Stimulated activated effector memory CD8-positive, alpha-beta T cell treated with anti-CD3 and anti-CD28 coated beads, Interleukin-12 subunit alpha, Interleukin-12 subunit beta, amount 100 ng/mL, for 72 hours (primary cell): ENCODE measurements at regions not wholly inside any gene's neighbourhood (a gene's known extent, or its start where the extent isn't known, plus 50 kb on each side); places are given as distances from the start of the nearest gene placed in this dataset.
"Not testable (repeated sequence)": the region's sequence is repeated elsewhere in the genome, so short reads cannot be mapped to it uniquely, and the experiment has no call there.

Source experiments
- ATAC-seq: fragments of 150-1000 bp; cut with Tn5 transposase; 2 replicates; pipeline ENCODE4 v1.10.0; 2021
- DNase-seq, 2 donors: peaks; one replicate each; pipeline ENCODE4 v3.0.0; 2021 to 2022; ENCODE audit warnings: low spot score in 2 of 2
- H3K27ac Mint-ChIP-seq: one replicate; pipeline ENCODE4 v1.8.0; 2022; ENCODE audit warnings: mild to moderate bottlenecking, mixed read lengths
- H3K36me3 Mint-ChIP-seq: one replicate; pipeline ENCODE4 v1.8.0; 2022; ENCODE audit warnings: mild to moderate bottlenecking, mixed read lengths
- H3K4me1 Mint-ChIP-seq: one replicate; pipeline ENCODE4 v1.8.0; 2022; ENCODE audit warnings: mixed read lengths
- H3K4me3 Mint-ChIP-seq: one replicate; pipeline ENCODE4 v1.8.0; 2022; ENCODE audit warnings: mild to moderate bottlenecking, mixed read lengths
- H3K9me3 Mint-ChIP-seq: one replicate; pipeline ENCODE4 v1.8.0; 2022; ENCODE audit warnings: mixed read lengths

DNA sequence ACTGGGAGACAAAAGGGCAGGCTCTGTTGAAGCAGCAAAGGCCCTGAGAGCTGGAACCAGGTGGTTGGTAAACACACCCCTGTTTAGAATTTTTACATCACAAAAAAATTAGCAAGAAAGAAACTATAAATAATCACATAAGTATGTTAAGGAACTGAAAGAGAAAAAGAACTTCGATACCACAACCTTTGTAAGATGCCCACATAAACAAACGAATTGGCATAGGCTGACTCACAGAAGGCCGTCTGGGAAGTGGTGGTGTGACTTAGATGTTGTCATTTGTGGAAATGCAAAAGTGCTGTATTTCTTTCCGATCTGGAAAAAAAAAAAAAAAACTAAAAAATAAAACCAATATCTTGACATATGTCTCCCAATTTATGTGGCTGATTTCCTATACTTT is 235.1 kb downstream of the USP46 start:
- Mint-ChIP-seq H3K9me3 (peaks cover 1% of the 10 kb centered on the region), H3K36me3 (no peaks in the 10 kb centered on the region), H3K4me3 (no peak overlapping the region), H3K27ac (no peak overlapping the region), H3K4me1 (no peaks in the 10 kb centered on the region)
- ATAC-seq (no peak), DNase-seq (no peak)

DNA sequence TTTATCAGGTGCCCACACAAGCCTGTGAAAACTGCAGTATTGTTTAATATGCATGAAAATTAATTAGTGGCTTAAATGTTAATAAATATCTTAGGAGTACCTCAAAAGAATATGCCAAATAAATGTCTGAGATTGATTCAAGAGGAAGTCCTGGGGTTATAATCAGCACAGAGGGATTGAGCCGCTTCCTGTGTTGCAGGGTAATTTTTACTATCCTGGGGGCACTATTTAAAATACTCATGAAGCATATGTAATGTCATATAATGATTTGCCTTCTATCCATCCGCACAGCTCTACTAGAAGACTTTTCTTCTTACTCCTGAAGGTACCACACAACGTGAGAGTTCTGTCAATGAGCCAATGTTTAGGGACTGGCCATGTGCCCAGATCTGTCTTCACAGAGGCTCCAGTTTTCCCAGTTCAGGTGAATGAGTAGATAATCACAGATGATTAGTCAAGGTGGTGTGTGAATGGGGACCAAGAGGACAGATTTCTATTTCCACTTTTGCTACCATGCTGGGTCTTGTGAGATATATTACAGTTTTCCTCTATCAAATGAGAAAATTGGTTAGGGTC is 233.3 kb downstream of the USP46 start:
- Mint-ChIP-seq H3K36me3 (no peaks in the 10 kb centered on the region), H3K9me3 (no peaks in the 10 kb centered on the region), H3K27ac (no peak overlapping the region), H3K4me3 (no peak overlapping the region), H3K4me1 (no peaks in the 10 kb centered on the region)
- DNase-seq (no peak), ATAC-seq (no peak)

DNA sequence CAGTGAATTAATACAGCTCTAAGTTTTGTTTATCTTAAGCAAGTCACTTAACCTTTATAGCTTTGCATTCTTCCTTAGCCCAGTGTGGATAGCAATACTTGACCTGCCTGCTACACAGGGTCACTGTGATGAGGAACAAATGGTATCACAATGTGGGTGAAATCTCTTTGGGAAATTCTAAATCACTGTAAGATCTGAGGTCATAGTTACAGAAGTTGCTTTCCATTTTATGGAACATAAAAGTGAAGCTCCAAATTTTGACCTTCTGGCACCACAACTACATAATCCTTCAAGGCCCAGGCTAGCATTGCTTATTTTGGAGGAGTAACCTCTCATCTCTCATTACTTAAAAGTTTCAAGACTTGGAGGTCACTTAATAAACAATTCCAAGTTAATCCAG is 227.7 kb downstream of the USP46 start:
- Mint-ChIP-seq H3K4me1 (no peaks in the 10 kb centered on the region), H3K9me3 (no peaks in the 10 kb centered on the region), H3K36me3 (no peaks in the 10 kb centered on the region), H3K27ac (no peak overlapping the region), H3K4me3 (no peak overlapping the region)
- ATAC-seq (no peak), DNase-seq (no peak)

DNA sequence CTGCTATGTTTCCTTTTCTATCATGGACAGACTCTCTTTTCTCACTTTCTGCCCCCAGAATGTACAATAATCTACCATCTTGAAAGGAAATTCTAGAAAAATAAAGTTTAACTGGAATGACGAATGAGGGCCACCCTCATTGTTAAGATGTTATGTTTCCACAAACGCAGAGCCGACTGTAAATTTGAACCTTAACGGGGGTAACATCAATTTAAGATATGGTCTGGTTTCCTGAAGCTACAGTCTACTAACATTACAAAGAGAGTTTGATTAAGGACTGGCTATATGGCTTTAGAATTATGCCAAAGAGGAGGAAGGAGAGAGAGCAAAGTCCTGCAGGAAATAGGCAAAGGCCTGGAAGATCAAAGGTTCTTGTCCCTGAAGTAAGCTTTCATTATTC is 227.2 kb downstream of the USP46 start:
- ATAC-seq (no peak), DNase-seq (no peak)
- Mint-ChIP-seq H3K36me3 (no peaks in the 10 kb centered on the region), H3K27ac (no peak overlapping the region), H3K9me3 (no peaks in the 10 kb centered on the region), H3K4me1 (no peaks in the 10 kb centered on the region), H3K4me3 (no peak overlapping the region)

DNA sequence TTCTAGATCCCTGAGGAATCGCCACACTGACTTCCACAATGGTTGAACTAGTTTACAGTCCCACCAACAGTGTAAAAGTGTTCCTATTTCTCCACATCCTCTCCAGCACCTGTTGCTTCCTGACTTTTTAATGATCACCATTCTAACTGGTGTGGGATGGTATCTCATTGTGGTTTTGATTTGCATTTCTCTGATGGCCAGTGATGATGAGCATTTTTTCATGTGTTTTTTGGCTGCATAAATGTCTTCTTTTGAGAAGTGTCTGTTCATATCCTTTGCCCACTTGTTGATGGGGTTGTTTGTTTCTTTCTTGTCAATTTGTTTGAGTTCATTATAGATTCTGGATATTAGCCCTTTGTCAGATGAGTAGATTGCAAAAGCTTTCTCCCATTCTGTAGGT is 216.6 kb downstream of the USP46 start:
- not testable (repeated sequence) for H3K4me1 Mint-ChIP-seq, H3K36me3 Mint-ChIP-seq, H3K4me3 Mint-ChIP-seq, ATAC-seq, H3K9me3 Mint-ChIP-seq, H3K27ac Mint-ChIP-seq, DNase-seq

DNA sequence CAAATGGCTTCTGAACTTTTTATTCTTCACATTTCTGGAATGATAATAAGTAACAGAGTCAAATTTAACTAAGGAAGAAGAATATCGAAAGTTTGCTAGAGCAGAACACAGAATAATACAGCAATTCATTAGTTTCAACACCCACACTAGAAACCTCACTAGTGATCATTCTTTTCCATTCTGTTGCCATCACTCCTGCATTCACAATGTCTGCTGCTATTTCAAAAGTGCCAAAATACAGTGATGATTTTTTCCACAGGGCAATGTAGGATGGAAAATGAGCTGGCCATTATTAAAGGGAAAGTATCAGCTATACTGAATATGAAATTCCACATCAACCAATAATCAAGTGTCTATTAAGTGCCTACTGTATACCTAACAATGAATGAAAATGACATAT is 186.7 kb downstream of the USP46 start:
- no peaks in the 10 kb centered on the region for H3K4me1 Mint-ChIP-seq
- no peak for DNase-seq
- H3K27ac Mint-ChIP-seq, result no peak overlapping the region
- H3K4me3 Mint-ChIP-seq, result no peak overlapping the region
- no peak for ATAC-seq
- peaks cover 9% of the 10 kb centered on the region for H3K9me3 Mint-ChIP-seq
- H3K36me3 Mint-ChIP-seq, result no peaks in the 10 kb centered on the region

DNA sequence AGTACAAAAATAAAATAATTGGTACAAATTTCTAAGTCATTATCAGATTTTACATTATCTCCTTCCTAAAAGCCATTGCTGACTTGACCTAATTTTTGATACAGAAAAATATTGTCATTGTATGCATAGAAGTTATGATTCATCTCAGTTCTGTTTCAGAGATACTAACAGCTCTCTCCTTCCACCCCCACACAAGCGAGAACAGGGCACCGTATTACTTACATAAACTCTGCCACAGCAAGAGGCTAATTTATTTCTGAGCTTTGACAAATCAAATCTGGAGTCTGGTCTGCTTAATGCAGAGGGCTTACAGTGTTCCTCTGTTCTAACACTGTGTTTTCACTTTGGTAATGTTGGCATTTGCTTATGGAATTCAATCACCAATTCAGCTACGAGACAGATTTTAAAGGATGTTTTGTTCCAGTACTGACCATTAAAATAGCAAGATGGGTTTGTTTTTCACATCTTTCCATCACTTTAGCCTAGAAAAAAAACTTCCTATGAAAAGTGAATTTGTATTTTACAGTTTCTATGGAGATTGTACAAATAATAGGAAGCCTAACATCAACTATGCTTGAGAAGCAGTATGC is 181.8 kb downstream of the USP46 start:
- Mint-ChIP-seq H3K9me3 (no peaks in the 10 kb centered on the region), H3K27ac (no peak overlapping the region), H3K4me3 (no peak overlapping the region), H3K4me1 (no peaks in the 10 kb centered on the region), H3K36me3 (no peaks in the 10 kb centered on the region)
- ATAC-seq (no peak), DNase-seq (no peak)

DNA sequence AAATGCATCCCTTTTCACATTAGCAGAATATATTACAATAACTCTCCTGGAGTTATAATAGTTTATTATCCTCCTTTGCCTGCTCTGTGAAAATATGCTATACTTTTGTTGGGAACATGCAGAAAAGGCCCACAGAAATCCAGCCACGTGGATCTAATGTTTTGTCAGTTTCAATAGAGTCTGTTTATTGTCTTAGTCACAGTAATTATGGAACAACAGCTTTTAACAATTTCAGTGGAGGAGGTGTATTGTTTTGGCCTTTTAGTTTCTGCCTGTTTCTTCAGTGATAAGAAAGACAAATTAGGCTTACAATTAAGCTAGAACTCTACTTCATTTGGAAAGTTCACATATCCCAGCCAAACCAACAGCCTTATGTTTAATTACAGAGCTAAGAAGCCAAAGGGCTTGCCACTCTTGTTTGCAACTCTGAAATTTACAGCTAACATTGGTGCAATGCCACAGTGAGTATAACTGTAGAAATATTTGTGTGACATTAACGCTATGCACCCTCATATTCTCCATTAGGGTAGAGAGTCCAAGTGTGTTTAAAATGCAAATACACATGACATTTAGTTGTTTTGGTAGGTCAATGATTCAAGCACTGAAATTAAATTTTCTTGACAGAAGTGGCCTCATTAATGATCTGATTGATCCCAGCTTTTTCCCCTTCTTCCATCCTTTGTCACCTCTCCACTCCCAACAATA is 175.8 kb downstream of the USP46 start:
- Mint-ChIP-seq H3K27ac (no peak overlapping the region), H3K9me3 (no peaks in the 10 kb centered on the region), H3K36me3 (no peaks in the 10 kb centered on the region), H3K4me3 (no peak overlapping the region), H3K4me1 (no peaks in the 10 kb centered on the region)
- no peak for DNase-seq
- no peak for ATAC-seq

DNA sequence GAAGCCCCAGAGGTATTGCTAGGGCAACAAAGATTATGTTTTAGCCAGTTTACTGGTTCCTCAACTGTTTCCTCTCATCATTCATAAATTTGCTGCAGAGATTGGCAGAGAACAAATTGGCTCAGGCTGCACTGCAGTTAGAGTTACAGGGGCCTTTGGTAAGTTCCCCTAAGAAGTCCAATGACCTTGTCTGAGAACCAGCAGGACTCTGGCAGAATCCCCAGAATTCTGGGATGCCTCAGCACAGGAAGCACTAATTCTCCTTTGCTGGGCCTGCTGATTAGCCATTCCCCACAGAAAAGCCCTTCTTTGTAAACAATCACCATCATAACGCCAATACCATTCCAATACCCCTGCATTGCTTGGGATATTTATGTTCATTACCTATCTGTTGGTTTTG is 151.3 kb downstream of the USP46 start:
- ATAC-seq (no peak), DNase-seq (no peak)
- no peak overlapping the region for H3K27ac Mint-ChIP-seq

DNA sequence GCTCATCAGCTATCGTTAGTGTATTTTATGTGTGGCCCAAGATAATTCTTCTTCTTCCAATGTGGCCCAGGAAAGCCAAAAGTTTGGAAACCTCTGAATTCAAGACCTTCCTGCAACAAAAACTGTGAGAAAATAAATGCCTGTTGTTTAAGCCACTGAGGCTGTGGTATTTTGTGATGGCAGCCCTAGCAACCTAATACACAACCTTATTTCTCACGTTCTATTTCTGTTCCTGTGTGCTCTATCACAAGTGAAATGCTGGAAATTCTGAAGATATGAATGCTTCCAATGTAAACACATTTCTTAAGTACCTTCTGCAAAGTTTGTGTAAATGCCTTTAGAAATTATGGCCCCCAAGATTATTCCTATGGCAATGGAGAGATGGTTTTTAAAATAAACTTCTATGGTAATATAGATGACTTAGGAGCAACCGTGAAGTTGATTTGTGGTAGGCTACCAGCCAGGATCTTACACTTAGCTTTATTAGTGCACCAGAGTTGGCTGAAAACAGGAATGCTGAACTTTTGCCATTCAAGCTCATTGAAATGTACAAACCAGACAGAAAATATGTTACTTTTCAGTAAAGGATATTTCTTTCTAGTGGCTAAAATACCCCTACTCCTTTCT is 148.0 kb downstream of the USP46 start:
- no peaks in the 10 kb centered on the region for H3K9me3 Mint-ChIP-seq
- H3K4me3 Mint-ChIP-seq, result no peak overlapping the region
- no peak for DNase-seq
- H3K27ac Mint-ChIP-seq, result no peak overlapping the region
- H3K36me3 Mint-ChIP-seq, result no peaks in the 10 kb centered on the region
- H3K4me1 Mint-ChIP-seq, result no peaks in the 10 kb centered on the region
- ATAC-seq, result no peak

More for the DNA sequence above, 151.3 kb downstream of the USP46 start:
- Mint-ChIP-seq H3K4me1 (no peaks in the 10 kb centered on the region), H3K36me3 (no peaks in the 10 kb centered on the region), H3K9me3 (no peaks in the 10 kb centered on the region), H3K4me3 (no peak overlapping the region)

DNA sequence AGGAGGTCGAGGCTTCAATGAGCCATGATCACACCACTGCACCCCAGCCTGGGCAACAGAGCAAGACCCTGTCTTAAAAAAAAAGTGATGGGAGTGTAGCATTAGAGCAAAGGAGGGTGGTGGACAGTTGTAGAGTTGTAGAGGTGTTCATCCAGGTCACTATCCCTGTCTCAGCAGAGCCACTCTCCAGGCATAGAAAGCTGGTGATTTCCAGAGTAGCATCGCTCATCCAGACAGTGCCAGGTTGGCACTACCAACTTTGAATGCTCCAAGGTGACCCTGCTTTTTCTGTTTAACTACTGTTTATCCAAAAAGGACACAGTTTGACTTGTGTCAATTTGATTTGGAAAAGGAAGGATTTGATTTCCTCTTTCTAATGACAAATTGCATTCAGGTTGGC is 147.3 kb downstream of the USP46 start:
- DNase-seq, result no peak
- H3K27ac Mint-ChIP-seq, result no peak overlapping the region
- H3K36me3 Mint-ChIP-seq, result no peaks in the 10 kb centered on the region
- no peak for ATAC-seq
- no peak overlapping the region for H3K4me3 Mint-ChIP-seq
- no peaks in the 10 kb centered on the region for H3K4me1 Mint-ChIP-seq
- H3K9me3 Mint-ChIP-seq, result no peaks in the 10 kb centered on the region

DNA sequence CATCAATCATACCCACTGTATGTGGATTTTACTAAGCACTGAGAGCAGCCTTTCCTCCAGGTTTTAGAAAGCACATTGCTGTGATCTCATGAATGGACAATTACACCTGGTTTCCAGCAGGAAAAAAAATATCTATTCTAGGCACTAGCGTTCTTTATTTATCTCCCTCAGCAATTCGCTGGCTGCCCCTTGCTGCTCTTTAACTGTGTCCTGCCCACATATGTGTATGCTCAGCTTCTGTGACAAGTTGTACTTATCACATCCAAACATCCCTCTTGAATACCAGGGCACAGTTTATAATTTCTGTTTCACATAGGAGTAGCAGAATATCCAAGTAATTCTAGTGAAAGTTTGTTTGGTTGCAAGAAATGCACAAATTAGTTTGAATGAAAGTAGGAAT is 146.8 kb downstream of the USP46 start:
- H3K27ac Mint-ChIP-seq, result no peak overlapping the region
- DNase-seq, result no peak
- no peaks in the 10 kb centered on the region for H3K36me3 Mint-ChIP-seq
- H3K4me3 Mint-ChIP-seq, result no peak overlapping the region
- no peak for ATAC-seq
- H3K9me3 Mint-ChIP-seq, result no peaks in the 10 kb centered on the region
- H3K4me1 Mint-ChIP-seq, result no peaks in the 10 kb centered on the region

DNA sequence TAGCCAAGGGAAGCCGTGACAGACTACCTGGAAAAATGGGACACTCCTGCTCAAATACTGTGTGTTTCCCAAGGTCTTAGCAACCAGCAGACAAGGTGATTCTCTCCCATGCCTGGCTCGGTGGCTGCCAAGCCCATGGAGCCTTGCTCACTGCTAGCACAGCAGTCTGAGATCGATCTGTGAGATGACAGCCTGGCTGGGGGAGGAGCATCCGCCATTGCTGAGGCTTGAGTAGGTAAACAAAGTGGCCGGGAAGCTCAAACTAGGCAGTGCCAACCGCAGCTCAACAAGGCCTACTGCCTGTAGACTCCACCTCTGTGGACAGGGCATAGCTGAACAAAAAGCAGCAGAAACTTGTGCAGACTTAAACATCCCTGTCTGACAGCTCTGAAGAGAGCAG is 137.0 kb downstream of the USP46 start:
- not testable (repeated sequence) for H3K36me3 Mint-ChIP-seq, H3K27ac Mint-ChIP-seq, H3K4me1 Mint-ChIP-seq, H3K4me3 Mint-ChIP-seq, H3K9me3 Mint-ChIP-seq, DNase-seq, ATAC-seq

DNA sequence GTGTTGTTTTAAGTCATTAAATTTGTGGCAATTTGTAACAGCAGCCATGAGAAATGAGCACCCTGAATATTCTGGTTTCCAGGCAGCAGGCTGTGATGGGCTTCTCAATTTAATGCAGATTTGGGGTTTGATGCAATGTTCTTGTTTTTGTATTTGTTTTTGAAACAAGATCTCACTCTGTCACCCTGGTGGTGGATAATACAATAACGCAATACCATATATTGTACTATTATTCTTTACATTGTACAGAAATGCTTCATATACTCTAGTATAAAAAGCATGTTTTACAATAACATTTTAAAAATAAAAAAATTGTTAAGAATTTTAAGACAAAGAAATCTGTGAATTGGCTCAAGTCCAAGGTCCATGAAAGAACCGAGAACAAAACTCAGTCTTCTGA is 129.1 kb downstream of the USP46 start:
- Mint-ChIP-seq H3K9me3 (peaks cover 8% of the 10 kb centered on the region), H3K27ac (no peak overlapping the region), H3K36me3 (no peaks in the 10 kb centered on the region), H3K4me1 (no peaks in the 10 kb centered on the region), H3K4me3 (no peak overlapping the region)
- DNase-seq, result no peak
- no peak for ATAC-seq

DNA sequence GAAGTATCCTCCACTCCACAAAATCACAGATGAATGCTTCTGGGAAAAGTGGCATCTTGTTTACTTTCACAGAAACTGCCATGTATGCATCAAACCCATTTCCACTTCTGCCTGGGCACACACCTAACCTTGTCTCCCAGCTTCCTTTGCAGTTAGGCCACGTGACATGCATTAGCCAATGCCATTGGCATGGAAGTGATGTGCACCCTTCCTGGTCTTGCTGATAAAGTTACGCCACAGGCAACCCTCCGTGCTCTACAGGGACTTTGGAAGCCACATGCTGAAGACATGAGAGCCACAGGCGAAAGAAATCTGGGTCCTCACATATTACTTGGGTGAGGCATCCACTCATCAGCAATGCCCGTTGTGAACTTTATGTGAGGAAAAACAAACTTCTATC is 123.3 kb downstream of the USP46 start:
- Mint-ChIP-seq H3K9me3 (peaks cover 2% of the 10 kb centered on the region), H3K27ac (no peak overlapping the region), H3K4me1 (no peaks in the 10 kb centered on the region), H3K36me3 (no peaks in the 10 kb centered on the region), H3K4me3 (no peak overlapping the region)
- ATAC-seq (no peak), DNase-seq (no peak)
